GM12872 (cell line): ENCODE measurements at regions not wholly inside any gene's neighbourhood (a gene's known extent, or its start where the extent isn't known, plus 50 kb on each side); places are given as distances from the start of the nearest gene placed in this dataset.

Experiments used
- CTCF ChIP-seq: IDR thresholded peaks from 3 replicates; pipeline ENCODE4 v1.5.1; 2011; ENCODE audit warnings: low read depth, mild to moderate bottlenecking, low read length, moderate library complexity; ENCODE audit not compliant: insufficient read depth

DNA sequence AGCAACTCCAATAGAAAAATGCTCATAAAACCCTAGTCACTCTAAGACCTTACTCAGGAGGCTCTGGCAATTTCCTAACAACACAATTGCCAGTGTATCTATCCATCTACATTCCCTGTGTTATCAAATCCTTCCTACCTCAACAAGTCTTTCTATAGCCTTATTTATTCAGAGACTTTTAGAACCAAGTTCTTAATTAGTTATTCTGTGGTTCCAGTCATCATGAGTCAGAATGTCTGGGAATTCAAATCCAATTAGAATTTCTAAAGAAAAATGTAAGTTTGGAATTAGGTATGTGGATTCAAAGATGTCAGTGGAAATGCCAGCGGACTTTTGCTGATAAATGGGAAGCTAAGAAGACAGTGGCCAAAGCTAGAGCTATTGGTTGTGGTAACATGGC, 302.6 kb upstream of the C1orf87 start:
- TF ChIP-seq CTCF, result no peak

DNA sequence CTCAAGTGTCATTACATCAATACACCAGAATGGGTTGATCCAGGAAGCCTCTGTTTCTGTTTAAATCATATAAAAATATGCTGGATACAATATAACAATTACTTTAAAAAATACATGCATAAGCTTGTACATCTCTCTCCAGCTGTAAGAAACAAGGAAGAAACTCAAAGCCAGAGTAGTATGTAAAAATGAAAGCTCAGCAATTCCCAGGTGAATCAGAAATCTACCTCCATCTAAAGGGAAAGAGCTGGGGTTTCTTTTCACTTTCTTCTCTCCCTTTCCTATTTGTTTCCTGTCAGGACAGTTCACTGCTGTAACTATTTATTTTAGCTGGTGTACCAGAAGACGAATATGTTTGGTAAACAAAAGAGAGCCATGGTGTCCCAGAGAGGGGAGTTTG, 301.0 kb upstream of the C1orf87 start:
- TF ChIP-seq CTCF, result no peak

- no peak for TF ChIP-seq CTCF
These were observed 294.0 kb upstream of the C1orf87 start for GRCh38 chr1:60367532-60367931.

DNA sequence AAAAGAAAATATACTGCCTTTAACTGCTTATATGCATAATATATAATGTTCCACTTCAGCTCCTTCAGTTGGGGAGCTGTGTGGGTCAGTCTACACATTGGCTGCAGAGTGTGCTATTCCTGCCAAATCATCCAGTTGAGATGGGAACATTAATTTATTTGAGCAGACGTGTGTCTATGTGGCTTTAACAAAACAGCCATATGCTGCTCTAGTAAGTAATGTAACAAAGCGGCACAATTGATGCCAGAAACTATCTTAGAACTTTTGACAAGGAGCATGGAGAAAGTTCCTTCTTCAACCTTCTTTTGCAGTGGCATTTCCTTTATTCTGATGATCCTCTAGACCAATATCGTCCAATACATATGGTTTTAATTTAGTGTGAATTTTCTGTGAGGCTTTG, 285.9 kb upstream of the C1orf87 start:
- TF ChIP-seq CTCF, result no peak

GRCh38 chr1:60350531-60350930, 277.0 kb upstream of the C1orf87 start:
- no peak for TF ChIP-seq CTCF

DNA sequence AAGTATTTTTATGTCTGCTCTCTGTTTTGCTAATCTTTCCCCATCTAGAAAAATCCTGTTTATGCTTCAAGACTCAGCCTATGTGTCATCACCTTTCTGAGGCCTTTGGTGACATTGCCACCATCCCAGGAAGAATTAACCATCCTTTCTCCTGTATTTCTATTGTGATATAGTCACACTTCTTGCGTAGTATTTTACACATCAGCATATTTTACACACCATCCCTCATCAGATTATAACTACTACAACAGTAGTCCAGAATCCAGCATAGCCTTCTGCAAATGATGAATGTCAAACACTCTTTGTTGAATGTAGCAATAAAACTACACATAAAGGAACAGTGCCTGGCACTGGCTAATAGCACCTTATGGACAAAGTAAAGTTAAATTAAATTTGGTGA, 275.3 kb upstream of the C1orf87 start:
- TF ChIP-seq CTCF, result no peak

GRCh38 chr1:60345621-60346020, 272.1 kb upstream of the C1orf87 start:
- no peak for TF ChIP-seq CTCF

DNA sequence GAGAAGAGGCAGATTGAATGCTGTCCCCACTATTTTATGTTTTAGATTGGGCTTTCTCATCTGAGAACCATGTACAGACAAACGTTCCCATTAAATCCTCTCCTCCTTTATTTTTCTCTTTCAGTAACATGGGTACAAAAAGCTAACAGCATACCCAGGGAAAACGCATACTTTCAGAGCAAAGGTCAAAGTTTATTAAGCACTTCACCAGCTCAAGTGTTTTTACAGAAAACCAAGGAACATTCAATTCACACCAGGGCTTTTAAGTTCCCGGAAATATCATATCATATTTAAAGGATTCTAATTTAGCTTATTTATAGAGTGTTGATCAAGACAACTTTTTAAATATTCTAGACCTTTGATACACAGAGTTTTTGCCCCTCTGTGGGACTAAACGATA, 271.5 kb upstream of the C1orf87 start:
- no peak for TF ChIP-seq CTCF
